Sigmoid colon (tissue), 4 donors: ENCODE measurements at regions not wholly inside any gene's neighbourhood (a gene's known extent, or its start where the extent isn't known, plus 50 kb on each side); places are given as distances from the start of the nearest gene placed in this dataset.

Source experiments
- CTCF ChIP-seq, 4 experiments: fragments of 450-650 bp in 3 of 4; fragments of 200-600 bp in 1 of 4; IDR thresholded peaks; one replicate each; pipeline ENCODE4 v1.5.1; 2016 to 2019; ENCODE audit warnings: antibody characterized with exemption in 4 of 4, mild to moderate bottlenecking in 3 of 4, moderate library complexity in 2 of 4
- EP300 ChIP-seq, 4 donors: sonication (generic); formaldehyde crosslinking; IDR thresholded peaks; one replicate each; pipeline ENCODE4 v1.6.1; 2017; ENCODE audit warnings: antibody characterized with exemption in 4 of 4
- POLR2AphosphoS5 ChIP-seq, 4 donors: sonication (generic); formaldehyde crosslinking; IDR thresholded peaks; one replicate each; pipeline ENCODE4 v1.6.1; 2017; ENCODE audit warnings: antibody characterized with exemption in 4 of 4

- TF ChIP-seq CTCF (IDR thresholded peaks at IDR 0.05): no peak
- no peak for TF ChIP-seq EP300 (IDR thresholded peaks at IDR 0.05)
- no peak for TF ChIP-seq POLR2AphosphoS5 (IDR thresholded peaks at IDR 0.05)
These were observed 314.2 kb upstream of the IGFBP7 start for GRCh38 chr4:57424232-57424897.
